Muscle layer of colon (tissue), 2 donors: ENCODE measurements at regions not wholly inside any gene's neighbourhood (a gene's known extent, or its start where the extent isn't known, plus 50 kb on each side); places are given as distances from the start of the nearest gene placed in this dataset.

Source experiments
- H3K27ac ChIP-seq: one replicate; pipeline ENCODE4 v1.7.0; 2013; ENCODE audit warnings: low read depth, mild to moderate bottlenecking, low read length, moderate library complexity
- H3K27me3 ChIP-seq, 2 donors: one replicate each; pipeline ENCODE4 v1.7.0; 2013; ENCODE audit warnings: low read length in 2 of 2, mild to moderate bottlenecking in 2 of 2; ENCODE audit not compliant: insufficient read depth in 2 of 2, control insufficient read depth in 1 of 2
- H3K36me3 ChIP-seq: one replicate; pipeline ENCODE4 v1.7.0; 2013; ENCODE audit warnings: mild to moderate bottlenecking, low read length; ENCODE audit not compliant: insufficient read depth
- H3K4me1 ChIP-seq: one replicate; pipeline ENCODE4 v1.7.0; 2013; ENCODE audit warnings: mild to moderate bottlenecking, low read length; ENCODE audit not compliant: insufficient read depth
- H3K4me3 ChIP-seq, 2 donors: one replicate each; pipeline ENCODE4 v1.7.0; 2013; ENCODE audit warnings: low read length in 2 of 2, low read depth in 1 of 2, mild to moderate bottlenecking in 1 of 2, moderate library complexity in 1 of 2
- H3K9ac ChIP-seq: one replicate; pipeline ENCODE4 v1.7.0; 2013; ENCODE audit warnings: low read length
- H3K9me3 ChIP-seq: one replicate; pipeline ENCODE4 v1.7.0; 2013; ENCODE audit warnings: mild to moderate bottlenecking, low read length
- donor health status: abdominal sarcoma.
- donor health status: Adenocarcinoma of cecum.

DNA sequence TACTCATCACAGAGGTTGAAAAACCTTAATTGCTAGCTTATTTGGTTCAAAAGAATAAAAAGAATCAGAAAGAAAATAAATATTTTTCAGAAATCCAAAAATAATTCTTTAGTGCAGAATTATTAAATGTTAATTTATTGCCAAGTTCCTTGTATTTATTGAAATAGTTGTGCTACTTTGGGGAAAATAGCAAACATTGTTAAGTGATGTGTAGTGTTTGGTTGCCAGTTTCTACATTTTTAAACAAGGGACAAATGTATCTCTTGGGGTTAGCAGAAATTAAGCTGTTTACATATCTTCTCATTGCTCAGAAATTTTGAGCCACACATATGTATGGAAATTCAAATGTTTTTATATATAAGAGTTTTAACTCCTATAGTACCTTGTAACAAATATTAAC is 775.0 kb downstream of the USP25 start:
- Histone ChIP-seq H3K4me3 (no peak overlapping the region), H3K27me3 (no peaks in the 10 kb centered on the region), H3K9me3 (no peaks in the 10 kb centered on the region), H3K4me1 (peaks cover 4% of the 10 kb centered on the region), H3K27ac (no peak overlapping the region), H3K9ac (no peak overlapping the region), H3K36me3 (no peaks in the 10 kb centered on the region)

DNA sequence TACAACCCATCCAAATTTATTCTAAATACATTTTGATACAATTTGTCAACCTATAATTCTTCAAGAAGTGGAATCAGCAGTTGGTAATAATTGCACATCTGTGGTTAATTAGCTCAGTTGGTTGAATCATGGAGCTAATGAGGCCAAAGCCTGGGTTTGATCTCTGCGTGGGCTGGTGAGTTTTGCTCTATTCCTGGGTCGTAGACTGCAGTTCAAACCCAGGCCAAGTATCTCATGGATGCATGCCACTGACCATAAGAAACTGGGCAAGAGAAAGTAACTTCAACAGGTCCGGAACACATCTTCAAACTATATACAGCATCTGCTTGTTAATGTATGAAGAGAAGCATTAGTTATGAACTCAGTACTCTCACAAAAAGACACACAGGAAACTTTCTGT is 779.7 kb downstream of the USP25 start:
- H3K36me3 ChIP-seq: no peaks in the 10 kb centered on the region
- no peaks in the 10 kb centered on the region for H3K27me3 ChIP-seq
- peaks cover 1% of the 10 kb centered on the region for H3K4me1 ChIP-seq
- no peak overlapping the region for H3K9ac ChIP-seq
- H3K9me3 ChIP-seq: no peaks in the 10 kb centered on the region
- H3K27ac ChIP-seq: no peak overlapping the region
- H3K4me3 ChIP-seq: no peak overlapping the region

DNA sequence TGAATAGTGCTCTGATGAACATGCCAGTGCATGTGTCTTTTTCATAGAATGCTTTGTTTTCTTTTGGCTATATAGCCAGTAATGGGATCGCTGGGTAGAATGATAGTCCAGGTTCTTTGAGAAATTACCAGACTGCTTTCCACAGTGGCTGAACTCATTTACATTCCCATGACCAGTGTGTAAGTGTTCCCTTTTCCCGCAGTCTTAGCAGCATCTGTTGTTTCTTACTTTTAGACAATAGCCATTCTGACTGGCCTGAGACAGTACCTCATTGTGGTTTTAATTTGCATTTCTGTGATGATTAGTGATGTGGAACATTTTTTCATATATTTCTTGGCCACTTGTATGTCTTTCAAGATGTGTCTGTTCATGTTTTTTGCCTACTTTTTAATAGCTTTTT is 784.5 kb downstream of the USP25 start:
- H3K4me1 ChIP-seq: no peaks in the 10 kb centered on the region
- no peaks in the 10 kb centered on the region for H3K27me3 ChIP-seq
- no peak overlapping the region for H3K27ac ChIP-seq
- no peaks in the 10 kb centered on the region for H3K36me3 ChIP-seq
- H3K4me3 ChIP-seq: no peak overlapping the region
- H3K9me3 ChIP-seq: no peaks in the 10 kb centered on the region
- H3K9ac ChIP-seq: no peak overlapping the region

DNA sequence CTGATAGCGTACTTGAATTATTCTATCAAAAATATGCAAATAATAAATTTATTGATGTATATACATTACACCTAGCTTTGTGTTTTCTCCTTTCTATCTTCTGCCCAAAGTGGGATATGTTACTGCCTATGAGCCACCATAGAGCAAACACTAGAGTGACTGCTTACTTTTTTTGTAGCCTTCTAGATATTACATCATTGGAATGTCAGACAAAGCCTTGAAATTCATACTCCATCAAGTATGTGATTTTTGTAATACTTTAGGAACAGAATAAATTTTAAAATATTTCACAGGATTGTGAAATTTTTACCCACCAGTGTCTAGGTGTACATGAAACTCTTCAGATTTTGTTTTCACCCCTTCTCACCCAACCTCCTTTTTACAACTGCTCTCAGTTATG is 787.6 kb downstream of the USP25 start:
- Histone ChIP-seq H3K36me3 (no peaks in the 10 kb centered on the region), H3K4me1 (no peaks in the 10 kb centered on the region), H3K4me3 (no peak overlapping the region), H3K27ac (no peak overlapping the region), H3K9me3 (no peaks in the 10 kb centered on the region), H3K9ac (no peak overlapping the region), H3K27me3 (no peaks in the 10 kb centered on the region)

DNA sequence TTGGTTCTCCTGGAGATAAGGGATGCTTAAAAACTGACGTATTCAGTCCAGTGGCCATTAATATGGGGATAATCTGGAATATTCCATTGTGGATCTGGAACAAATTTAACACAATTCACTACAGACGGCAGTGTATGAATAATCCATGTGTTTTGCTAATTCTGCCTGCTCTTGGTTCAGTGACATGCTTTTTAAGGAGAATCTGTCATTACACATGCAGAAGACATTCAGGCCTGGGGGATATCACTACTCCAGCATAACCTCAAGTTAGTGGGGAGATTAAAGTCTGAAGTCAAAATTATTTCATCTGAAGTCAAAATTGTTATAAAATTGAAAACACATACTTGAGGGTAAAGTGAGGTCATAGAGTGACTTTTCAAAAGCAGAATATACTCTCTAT is 789.3 kb downstream of the USP25 start:
- Histone ChIP-seq H3K27me3 (no peaks in the 10 kb centered on the region), H3K9me3 (no peaks in the 10 kb centered on the region), H3K4me1 (no peaks in the 10 kb centered on the region), H3K36me3 (no peaks in the 10 kb centered on the region), H3K4me3 (no peak overlapping the region), H3K27ac (no peak overlapping the region), H3K9ac (no peak overlapping the region)

DNA sequence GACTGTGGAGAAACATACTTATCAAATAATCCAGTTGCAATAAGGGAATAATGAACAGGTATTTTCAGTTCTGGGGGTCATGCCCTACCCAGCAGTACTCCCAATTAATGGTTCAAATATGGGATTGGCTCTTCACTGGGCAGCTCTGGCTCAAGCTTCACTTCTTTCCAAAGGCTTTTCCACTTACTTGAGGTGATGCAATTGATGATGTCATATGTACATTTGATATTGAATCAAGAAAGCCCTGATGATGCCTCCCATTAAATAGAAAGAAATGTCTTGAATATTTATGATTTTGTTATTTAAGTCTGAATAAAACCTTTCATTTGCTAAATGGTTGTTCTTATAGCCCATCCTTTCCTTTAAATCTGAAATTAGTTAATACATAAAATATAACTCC is 789.9 kb downstream of the USP25 start:
- H3K9ac ChIP-seq: no peak overlapping the region
- no peaks in the 10 kb centered on the region for H3K36me3 ChIP-seq
- no peaks in the 10 kb centered on the region for H3K4me1 ChIP-seq
- no peaks in the 10 kb centered on the region for H3K27me3 ChIP-seq
- H3K9me3 ChIP-seq: no peaks in the 10 kb centered on the region
- no peak overlapping the region for H3K27ac ChIP-seq
- H3K4me3 ChIP-seq: no peak overlapping the region

DNA sequence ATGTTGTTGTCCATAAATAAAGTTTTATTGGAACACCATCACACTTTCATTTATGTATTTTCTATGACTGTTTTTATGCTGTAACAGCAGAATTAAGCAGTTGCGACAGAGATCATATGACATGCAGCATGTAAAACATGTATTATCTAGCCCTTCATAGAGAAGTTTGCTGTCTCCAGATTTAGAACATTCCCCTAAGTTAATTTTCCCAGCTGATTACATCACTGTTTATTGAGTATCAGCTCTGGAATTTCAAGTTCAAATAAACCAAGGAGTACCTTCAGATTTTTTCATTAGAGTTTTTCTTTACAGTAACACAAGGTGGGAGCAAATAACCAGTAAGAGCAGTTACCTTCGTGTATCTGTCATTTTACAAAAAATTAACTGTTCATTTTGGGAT is 792.8 kb downstream of the USP25 start:
- Histone ChIP-seq H3K9ac (no peak overlapping the region), H3K4me3 (no peak overlapping the region), H3K27ac (no peak overlapping the region), H3K4me1 (no peaks in the 10 kb centered on the region), H3K9me3 (no peaks in the 10 kb centered on the region), H3K36me3 (no peaks in the 10 kb centered on the region), H3K27me3 (no peaks in the 10 kb centered on the region)

DNA sequence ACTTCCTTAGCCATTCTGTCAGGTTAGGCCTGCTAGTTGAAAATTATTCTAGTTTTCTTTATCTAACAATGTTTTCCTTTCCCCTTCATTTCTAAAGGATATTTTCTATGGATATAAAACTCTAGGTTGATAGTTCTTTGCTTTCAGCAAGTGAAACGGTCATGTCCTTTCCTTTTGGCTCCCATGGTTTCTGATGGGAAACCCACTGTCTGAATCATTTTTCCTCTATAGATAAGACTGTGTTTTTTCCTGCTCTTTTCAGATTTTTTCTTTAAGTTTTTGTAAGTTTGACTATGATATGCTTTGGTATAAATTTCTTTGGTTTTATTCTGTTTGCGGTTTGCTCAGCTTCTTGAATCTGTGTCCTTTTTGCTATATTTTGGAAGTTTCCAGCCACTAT is 800.9 kb downstream of the USP25 start:
- Histone ChIP-seq H3K9ac (no peak overlapping the region), H3K4me3 (no peak overlapping the region), H3K9me3 (no peaks in the 10 kb centered on the region), H3K27ac (no peak overlapping the region), H3K36me3 (no peaks in the 10 kb centered on the region), H3K4me1 (peaks cover 3% of the 10 kb centered on the region), H3K27me3 (no peaks in the 10 kb centered on the region)

DNA sequence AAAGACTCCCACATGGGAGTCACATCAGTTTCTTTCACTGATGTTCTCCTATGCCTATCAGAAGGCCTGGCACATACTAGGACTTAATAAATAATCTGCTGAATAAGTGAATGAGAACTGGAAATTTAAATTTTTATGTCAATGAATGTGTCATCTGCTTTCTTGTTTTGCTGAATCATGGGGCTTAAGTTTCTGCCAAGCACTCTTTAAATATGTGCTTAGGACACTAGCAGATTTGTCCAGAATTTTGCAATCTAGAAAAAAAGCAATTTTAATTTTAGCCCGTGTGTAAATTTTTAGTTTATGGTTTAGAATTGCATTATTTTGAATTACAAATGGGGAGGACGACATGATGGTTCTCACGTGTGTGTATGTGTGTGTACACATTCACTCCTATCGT is 803.1 kb downstream of the USP25 start:
- Histone ChIP-seq H3K9me3 (no peaks in the 10 kb centered on the region), H3K27ac (no peak overlapping the region), H3K4me3 (no peak overlapping the region), H3K36me3 (no peaks in the 10 kb centered on the region), H3K4me1 (peaks cover 3% of the 10 kb centered on the region), H3K9ac (no peak overlapping the region), H3K27me3 (no peaks in the 10 kb centered on the region)

DNA sequence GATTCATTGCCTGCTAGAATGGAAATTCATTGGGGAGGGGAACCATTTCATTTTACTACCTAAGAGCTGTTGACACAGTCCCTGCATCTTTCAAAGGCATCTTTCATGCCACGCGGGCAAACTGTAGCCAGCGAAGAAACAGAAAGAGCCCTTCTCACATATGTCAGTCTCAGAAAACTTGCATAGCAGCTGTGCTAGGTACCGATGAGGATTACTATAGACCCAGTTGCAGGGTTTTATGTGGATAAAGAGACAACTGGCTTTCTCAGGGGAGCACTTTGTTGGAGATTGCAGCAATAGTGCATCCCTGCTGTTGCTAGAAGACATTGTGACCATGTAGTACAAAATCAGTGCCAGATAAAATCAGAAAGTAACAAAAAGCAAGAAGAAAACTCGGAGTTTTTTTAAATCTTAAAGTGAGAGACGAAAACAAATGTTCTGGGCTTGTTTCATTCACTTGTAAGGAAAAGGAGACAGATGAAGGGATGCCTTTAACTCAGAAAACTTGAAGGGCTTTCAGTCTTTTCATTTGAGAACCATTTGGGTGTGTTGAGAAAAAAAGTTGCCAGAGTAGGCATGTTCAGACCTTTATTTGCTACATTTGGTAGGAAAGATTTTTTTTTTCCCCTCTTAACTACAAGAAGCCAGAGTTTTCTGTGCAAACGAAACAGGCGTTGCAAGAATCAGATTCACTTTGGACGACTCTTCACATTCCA is 804.1 kb downstream of the USP25 start:
- Histone ChIP-seq H3K4me1 (peaks cover 3% of the 10 kb centered on the region), H3K27ac (peak overlapping the region; percentile 57), H3K27me3 (no peaks in the 10 kb centered on the region), H3K36me3 (no peaks in the 10 kb centered on the region), H3K4me3 (peak overlapping the region in 1 of 2 donors; percentile 53), H3K9me3 (no peaks in the 10 kb centered on the region), H3K9ac (no peak overlapping the region)

DNA sequence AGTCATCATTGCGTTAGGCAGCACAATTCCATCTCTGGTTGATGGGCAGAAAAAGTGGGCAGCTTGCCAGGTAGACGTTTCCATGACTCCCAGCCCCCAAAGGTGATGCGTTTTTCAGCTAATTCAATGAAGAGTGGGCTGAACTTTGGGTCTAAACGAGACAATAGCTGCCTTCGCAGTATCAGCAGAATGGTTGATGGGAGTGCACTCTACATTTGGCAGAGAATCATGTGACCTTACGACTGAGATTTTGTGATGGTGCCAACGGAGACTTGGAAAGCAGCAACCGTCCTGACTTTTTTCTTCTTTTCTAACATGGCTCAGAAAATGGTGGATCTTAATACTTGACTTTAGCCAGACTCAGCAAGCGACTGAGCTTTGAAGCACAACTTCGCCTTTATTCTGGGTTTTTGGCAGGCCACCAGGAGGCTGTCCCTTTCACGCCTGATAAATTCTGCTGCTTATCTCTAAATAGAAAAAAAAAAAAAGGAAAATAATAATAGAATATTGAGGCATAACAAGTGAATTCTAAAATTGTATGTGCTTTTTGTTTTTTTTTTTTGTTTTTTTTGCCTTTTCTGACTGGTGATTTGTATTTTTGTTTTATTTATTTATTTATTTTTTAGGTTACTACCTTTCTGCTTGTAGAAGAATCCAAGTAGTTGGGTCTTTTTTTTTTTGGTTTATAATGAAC is 804.8 kb downstream of the USP25 start:
- peak overlapping the region; percentile 57 for H3K27ac ChIP-seq

DNA sequence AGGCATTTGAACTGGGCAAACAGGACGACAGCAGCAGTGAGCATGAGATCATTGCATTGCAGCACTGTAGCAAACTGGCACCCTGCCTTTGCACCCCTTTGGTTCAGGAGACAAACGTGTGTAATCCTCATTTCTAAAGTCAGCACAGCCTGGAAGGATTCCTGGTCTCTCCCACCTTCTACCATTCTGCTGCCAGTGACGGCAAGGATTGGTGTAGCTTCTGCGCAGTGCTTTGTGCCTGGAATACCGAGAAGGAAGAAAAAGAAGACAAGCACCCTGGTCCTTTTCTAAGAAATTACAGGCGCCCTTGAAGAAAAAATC is 805.3 kb downstream of the USP25 start:
- no peaks in the 10 kb centered on the region for H3K27me3 ChIP-seq

More for the DNA sequence above, 804.8 kb downstream of the USP25 start:
- H3K9me3 ChIP-seq: no peaks in the 10 kb centered on the region
- H3K27me3 ChIP-seq: no peaks in the 10 kb centered on the region
- H3K4me3 ChIP-seq: peak overlapping the region in 1 of 2 donors; percentile 57
- peaks cover 3% of the 10 kb centered on the region for H3K4me1 ChIP-seq
- no peaks in the 10 kb centered on the region for H3K36me3 ChIP-seq
- H3K9ac ChIP-seq: no peak overlapping the region

More for the DNA sequence above, 805.3 kb downstream of the USP25 start:
- Histone ChIP-seq H3K9ac (no peak overlapping the region), H3K4me1 (peaks cover 3% of the 10 kb centered on the region), H3K4me3 (peak overlapping the region in 1 of 2 donors; percentile 57), H3K27ac (peak overlapping the region; percentile 57), H3K36me3 (no peaks in the 10 kb centered on the region), H3K9me3 (no peaks in the 10 kb centered on the region)
